Adrenal gland (tissue), 9 donors: ENCODE measurements at regions not wholly inside any gene's neighbourhood (a gene's known extent, or its start where the extent isn't known, plus 50 kb on each side); places are given as distances from the start of the nearest gene placed in this dataset.
"Not testable (repeated sequence)": the region's sequence is repeated elsewhere in the genome, so short reads cannot be mapped to it uniquely, and the experiment has no call there.

Experiments
- DNase-seq, 7 donors: peaks; one replicate each; pipeline ENCODE4 v3.0.0-alpha.2; 2019 to 2020
- H3K27ac ChIP-seq, 5 donors: fragments of 200-600 bp; sonication (generic) in 4 of 5; 1 replicate in 3 of 5; 2 replicates in 2 of 5; pipeline versions ENCODE4 v1.5.1 to v1.8.0; 2016 to 2020; ENCODE audit warnings: mild to moderate bottlenecking in 1 of 5
- H3K27me3 ChIP-seq: fragments of 200-600 bp; 2 replicates; pipeline ENCODE4 v1.8.0; 2021
- H3K36me3 ChIP-seq, 2 donors: fragments of 200-600 bp; replicated peaks in 1 of 2; 1 replicate in 1 of 2; 2 replicates in 1 of 2; pipeline versions ENCODE4 v1.5.1 to v1.8.0; 2018 to 2022
- H3K4me1 ChIP-seq, 2 donors: fragments of 200-600 bp; replicated peaks in 1 of 2; 1 replicate in 1 of 2; 2 replicates in 1 of 2; pipeline versions ENCODE4 v1.5.1 to v1.8.0; 2018 to 2021
- H3K4me3 ChIP-seq, 4 donors: fragments of 200-600 bp; sonication (generic) in 3 of 4; one replicate each; pipeline ENCODE4 v1.5.1; 2016 to 2018
- H3K9me3 ChIP-seq, 3 donors: fragments of 200-600 bp; sonication (generic) in 1 of 3; replicated peaks in 1 of 3; 1 replicate in 2 of 3; 2 replicates in 1 of 3; pipeline versions ENCODE4 v1.5.1 to v1.8.0; 2016 to 2021
- CTCF ChIP-seq, 6 experiments: fragments of 450-650 bp in 4 of 6; fragments of 200-600 bp in 2 of 6; sonication (generic) in 1 of 6; IDR thresholded peaks; 1 replicate in 5 of 6; 2 replicates in 1 of 6; pipeline versions ENCODE4 v1.5.1 to v1.8.0; 2016 to 2021; ENCODE audit warnings: antibody characterized with exemption in 6 of 6, mild to moderate bottlenecking in 2 of 6, moderate library complexity in 1 of 6
- POLR2A ChIP-seq, 2 donors: fragments of 450-650 bp; IDR thresholded peaks; one replicate each; pipeline ENCODE4 v1.6.1; 2017; ENCODE audit warnings: antibody characterized with exemption in 2 of 2, mild to moderate bottlenecking in 2 of 2, moderate library complexity in 1 of 2
- WGBS, 4 donors: extraction: QIAGEN DNeasy Blood & Tissue Kit in 2 of 4; methylation state at CpG; one replicate each; pipeline versions ENCODE4 v1.1.5 to v1.1.7; 2013 to 2017; 5-methylcytosine and 5-hydroxymethylcytosine counted together
- intact Hi-C, 2 donors: fragments of 100-400 bp; cut with DNase I; formaldehyde crosslinking; loops; one replicate each; pipeline versions ENCODE4 v1.14.1 to v1.15.0; 2022 to 2023
- donor health status: healthy with polysubstance abuse.
- donor health status: Bipolar disorder and iron deficiency.
- donor health status: DM: yes; HTN: yes; CAD: no.
- donor health status: DM: no; HTN: no; CAD: no.
- donor health status: DM: no; HTN: no; CAD: no.

- no peaks in the 10 kb centered on the region for H3K36me3 ChIP-seq
- TF ChIP-seq CTCF (IDR thresholded peaks at IDR 0.05) (no peak), POLR2A (IDR thresholded peaks at IDR 0.05) (no peak)
- 47 to 60% (median 55%) methylated on average over 2 of the region's 2 CpGs for whole genome bisulfite sequencing, 4 donors
- H3K4me3 ChIP-seq = no peak overlapping the region
- H3K27me3 ChIP-seq = no peaks in the 10 kb centered on the region
- no peaks in the 10 kb centered on the region for H3K4me1 ChIP-seq
- no peaks in the 10 kb centered on the region for H3K9me3 ChIP-seq
- intact Hi-C loops = no loop called here
- DNase-seq = no peak
- H3K27ac ChIP-seq = no peak overlapping the region
Observed at GRCh38 chr7:24110056-24110455, 173.9 kb upstream of the NPY start.

- WGBS, 4 donors = 90 to 94% (median 93%) methylated on average over 5 to 7 of the region's 7 CpGs
- no peak for DNase-seq
- intact Hi-C loops = no loop called here
- TF ChIP-seq CTCF (IDR thresholded peaks at IDR 0.05) (no peak), POLR2A (IDR thresholded peaks at IDR 0.05) (no peak)
- Histone ChIP-seq H3K36me3 (no peaks in the 10 kb centered on the region), H3K27ac (no peak overlapping the region), H3K9me3 (no peaks in the 10 kb centered on the region), H3K4me3 (no peak overlapping the region), H3K27me3 (no peaks in the 10 kb centered on the region), H3K4me1 (no peaks in the 10 kb centered on the region)
Observed at GRCh38 chr7:24113506-24113905, 170.5 kb upstream of the NPY start.

DNA sequence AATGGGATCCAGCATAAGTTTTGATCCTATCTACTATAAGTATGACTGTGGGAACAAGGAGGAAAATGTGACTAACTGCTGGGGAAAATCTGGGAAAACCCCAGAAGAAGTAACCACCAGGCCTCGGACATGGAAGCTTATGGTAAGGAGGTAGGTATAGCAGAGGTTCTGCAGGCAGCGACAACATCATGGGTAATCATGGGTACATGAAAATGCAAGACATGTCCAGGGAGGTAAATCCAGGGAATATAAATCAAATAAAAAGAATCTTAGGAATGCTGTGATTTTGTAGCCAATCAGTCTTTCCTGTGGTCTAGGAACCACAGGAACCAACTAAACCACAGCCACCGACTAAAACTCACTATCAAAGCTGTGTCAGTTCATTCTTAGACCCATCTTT lies 168.3 kb upstream of the NPY start:
- TF ChIP-seq POLR2A (IDR thresholded peaks at IDR 0.05) (no peak), CTCF (IDR thresholded peaks at IDR 0.05) (no peak)
- no peak for DNase-seq
- intact Hi-C loops = no loop called here
- no peak overlapping the region for H3K4me3 ChIP-seq
- H3K9me3 ChIP-seq = no peaks in the 10 kb centered on the region
- no peaks in the 10 kb centered on the region for H3K36me3 ChIP-seq
- no peak overlapping the region for H3K27ac ChIP-seq
- no peaks in the 10 kb centered on the region for H3K27me3 ChIP-seq
- no peaks in the 10 kb centered on the region for H3K4me1 ChIP-seq
- 63 to 80% (median 70%) methylated on average over 3 of the region's 3 CpGs for WGBS, 4 donors

DNA sequence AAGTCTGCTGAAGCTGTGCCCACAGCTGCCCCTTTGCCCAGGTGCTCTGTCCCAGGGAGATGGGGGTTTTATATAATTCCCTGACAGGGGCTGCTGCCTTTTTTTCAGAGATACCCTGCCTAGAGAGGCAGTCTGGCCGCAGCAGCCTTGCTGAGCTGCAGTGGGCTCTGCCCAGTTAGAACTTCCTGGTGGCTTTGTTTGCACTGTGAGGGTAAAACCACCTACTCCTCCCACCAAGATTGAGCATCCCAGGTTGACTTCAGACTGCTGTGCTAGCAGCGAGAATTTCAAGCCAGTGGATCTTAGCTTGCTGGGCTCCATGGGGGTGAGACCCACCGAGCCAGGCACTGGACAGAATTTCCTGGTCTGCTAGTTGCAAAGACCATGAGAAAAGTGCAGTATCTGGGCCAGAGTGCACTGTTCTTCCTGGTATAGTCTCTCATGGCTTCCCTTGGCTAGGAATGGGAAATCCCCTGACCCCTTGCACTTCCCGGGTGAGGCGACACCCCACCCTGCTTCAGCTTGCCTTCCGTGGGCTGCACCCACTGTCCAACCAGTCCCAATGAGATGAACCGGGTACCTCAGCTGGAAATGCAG lies 166.0 kb upstream of the NPY start:
- H3K9me3 ChIP-seq, H3K27ac ChIP-seq, H3K4me3 ChIP-seq, intact Hi-C loops, H3K36me3 ChIP-seq, H3K4me1 ChIP-seq, H3K27me3 ChIP-seq, DNase-seq: not testable (repeated sequence)
- 79 to 89% (median 79%) methylated on average over 4 to 7 of the region's 7 CpGs for WGBS, 4 donors

DNA sequence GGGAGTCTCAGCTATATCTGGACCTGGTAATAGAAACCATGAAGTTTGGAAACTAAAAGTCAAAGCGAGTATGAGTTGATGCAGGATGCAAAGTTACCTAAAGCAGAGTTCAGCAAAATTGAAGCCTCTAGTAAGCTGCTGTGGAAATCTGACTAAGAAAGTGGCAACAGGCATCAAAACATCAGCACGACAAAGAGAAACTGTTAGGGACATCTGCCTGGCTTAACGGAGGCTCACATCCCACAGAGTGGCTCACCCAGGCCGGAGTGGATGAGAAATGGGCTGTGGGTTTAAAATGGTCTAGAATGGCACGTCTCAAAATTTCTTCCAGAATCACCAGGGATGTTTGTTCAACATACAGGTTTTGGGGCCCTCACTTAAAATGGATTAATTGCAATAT lies 164.1 kb upstream of the NPY start:
- no peak for DNase-seq

More for the DNA sequence above, 164.1 kb upstream of the NPY start:
- WGBS, 4 donors = 55 to 68% (median 65%) methylated on average over 5 of the region's 5 CpGs
- TF ChIP-seq POLR2A (IDR thresholded peaks at IDR 0.05) = no peak
- no peak for TF ChIP-seq CTCF (IDR thresholded peaks at IDR 0.05)
- Histone ChIP-seq H3K4me3 (no peak overlapping the region), H3K9me3 (no peaks in the 10 kb centered on the region), H3K27me3 (no peaks in the 10 kb centered on the region), H3K27ac (no peak overlapping the region), H3K4me1 (no peaks in the 10 kb centered on the region), H3K36me3 (no peaks in the 10 kb centered on the region)
- intact Hi-C loops = no loop called here
